ENCODE measurements at regions not wholly inside any gene's neighbourhood (a gene's known extent, or its start where the extent isn't known, plus 50 kb on each side); places are given as distances from the start of the nearest gene placed in this dataset.

DNA sequence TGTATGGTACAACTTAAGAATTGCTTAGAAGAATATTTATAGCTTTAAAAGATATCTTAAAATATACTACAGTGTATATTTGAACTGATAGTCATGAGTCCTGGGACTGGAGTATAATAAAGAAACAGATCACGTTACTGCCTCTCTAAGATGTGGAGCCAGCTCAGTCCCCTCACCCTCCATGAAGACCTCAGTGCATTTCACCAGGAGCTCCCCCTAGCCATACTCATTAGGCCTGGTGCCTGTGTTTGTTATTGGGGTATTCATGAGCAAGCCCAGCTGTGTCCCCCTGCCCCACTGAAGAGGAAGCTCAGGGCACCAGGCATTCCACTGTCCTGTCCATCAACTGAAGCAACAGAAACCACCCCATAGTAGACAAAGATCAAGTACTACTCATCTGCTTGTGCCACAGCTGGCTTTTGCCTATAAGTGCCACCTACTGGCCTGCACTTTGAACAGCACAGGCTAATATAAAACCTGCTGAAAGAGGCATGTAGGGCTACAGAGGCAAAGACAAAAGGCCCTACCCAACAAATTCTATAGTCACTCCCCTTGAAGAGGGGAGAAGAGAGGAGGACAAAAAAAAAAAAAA is 850.2 kb upstream of the NUDT12 start:
- H3K27me3 Mint-ChIP-seq (ENCODE audit: low read depth): no peaks in the 10 kb centered on the region
- no peak overlapping the region for H3K27ac Mint-ChIP-seq
- no peak overlapping the region for H3K4me3 Mint-ChIP-seq
- H3K4me1 Mint-ChIP-seq (ENCODE audit: low read depth): no peaks in the 10 kb centered on the region
- no peak for DNase-seq (ENCODE audit: low spot score)
- no peaks in the 10 kb centered on the region for H3K9me3 Mint-ChIP-seq
- no peaks in the 10 kb centered on the region for H3K36me3 Mint-ChIP-seq (ENCODE audit: low read depth)

DNA sequence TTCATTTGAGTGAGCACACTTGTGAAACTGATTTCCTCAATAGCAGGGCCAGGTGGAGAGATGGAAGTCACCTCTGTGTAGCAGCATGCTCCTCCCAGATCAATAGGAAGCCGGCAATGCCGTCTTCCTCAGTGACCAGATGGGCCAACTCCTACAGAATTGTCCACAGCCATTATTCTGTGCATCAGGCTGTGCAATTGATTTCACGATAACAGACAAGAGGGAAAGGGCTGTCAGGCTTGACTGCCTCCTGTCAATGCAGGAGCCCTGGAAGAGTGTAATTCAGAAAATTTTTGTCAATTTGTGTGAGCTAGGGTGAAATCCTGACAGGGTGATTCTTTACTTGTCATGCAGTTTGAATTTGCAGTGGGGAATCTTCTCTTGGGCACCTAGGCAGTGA is 838.4 kb upstream of the NUDT12 start:
- Mint-ChIP-seq H3K27ac (no peak overlapping the region), H3K9me3 (peaks cover 32% of the 10 kb centered on the region), H3K4me1 (ENCODE audit: low read depth) (no peaks in the 10 kb centered on the region), H3K36me3 (ENCODE audit: low read depth) (no peaks in the 10 kb centered on the region), H3K27me3 (ENCODE audit: low read depth) (no peaks in the 10 kb centered on the region), H3K4me3 (no peak overlapping the region)
- DNase-seq (ENCODE audit: low spot score): no peak

DNA sequence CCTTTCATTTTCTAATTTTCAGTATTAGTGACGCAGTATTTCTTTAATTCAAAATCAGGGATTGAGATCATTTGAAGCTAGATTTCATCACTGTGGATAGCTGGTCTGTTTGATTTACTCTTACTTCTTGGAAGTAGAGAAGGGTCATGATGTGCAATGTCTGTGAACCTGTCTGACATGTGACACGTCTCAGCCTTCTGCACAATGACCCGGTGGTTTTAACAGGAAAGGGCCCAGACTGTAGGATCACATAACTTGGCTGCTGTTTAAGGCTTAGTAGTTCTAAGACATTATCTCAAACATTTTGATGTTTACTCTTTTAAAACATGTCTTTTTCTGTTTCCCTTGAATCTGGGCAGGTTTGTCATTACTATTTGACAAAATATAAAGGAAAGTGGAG is 823.3 kb upstream of the NUDT12 start:
- Mint-ChIP-seq H3K36me3 (ENCODE audit: low read depth) (no peaks in the 10 kb centered on the region), H3K4me1 (ENCODE audit: low read depth) (no peaks in the 10 kb centered on the region), H3K27me3 (ENCODE audit: low read depth) (no peaks in the 10 kb centered on the region), H3K4me3 (no peak overlapping the region), H3K27ac (no peak overlapping the region), H3K9me3 (peaks cover 22% of the 10 kb centered on the region)
- no peak for DNase-seq (ENCODE audit: low spot score)

DNA sequence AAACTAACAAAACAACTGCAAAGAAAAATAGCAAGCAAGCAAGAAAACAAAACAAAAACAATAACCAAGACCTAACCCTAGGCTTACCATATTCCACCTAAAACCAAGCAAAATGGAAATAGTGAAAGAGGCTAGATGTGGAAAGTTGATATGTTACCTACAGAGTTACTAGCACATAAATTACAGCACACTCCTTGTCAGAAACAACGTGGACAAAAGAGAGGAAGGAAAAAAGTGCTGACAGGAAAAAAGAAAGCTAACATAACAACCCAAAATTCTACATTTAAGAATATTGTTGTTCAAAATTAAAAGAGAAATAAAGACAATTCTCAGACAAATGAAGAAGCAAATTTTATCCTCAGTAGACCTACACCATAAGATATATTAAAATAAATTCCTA is 812.8 kb upstream of the NUDT12 start:
- H3K36me3 Mint-ChIP-seq (ENCODE audit: low read depth): no peaks in the 10 kb centered on the region
- H3K9me3 Mint-ChIP-seq: peaks cover 15% of the 10 kb centered on the region
- no peaks in the 10 kb centered on the region for H3K4me1 Mint-ChIP-seq (ENCODE audit: low read depth)
- H3K4me3 Mint-ChIP-seq: no peak overlapping the region
- no peaks in the 10 kb centered on the region for H3K27me3 Mint-ChIP-seq (ENCODE audit: low read depth)
- no peak overlapping the region for H3K27ac Mint-ChIP-seq
- DNase-seq (ENCODE audit: low spot score): no peak

DNA sequence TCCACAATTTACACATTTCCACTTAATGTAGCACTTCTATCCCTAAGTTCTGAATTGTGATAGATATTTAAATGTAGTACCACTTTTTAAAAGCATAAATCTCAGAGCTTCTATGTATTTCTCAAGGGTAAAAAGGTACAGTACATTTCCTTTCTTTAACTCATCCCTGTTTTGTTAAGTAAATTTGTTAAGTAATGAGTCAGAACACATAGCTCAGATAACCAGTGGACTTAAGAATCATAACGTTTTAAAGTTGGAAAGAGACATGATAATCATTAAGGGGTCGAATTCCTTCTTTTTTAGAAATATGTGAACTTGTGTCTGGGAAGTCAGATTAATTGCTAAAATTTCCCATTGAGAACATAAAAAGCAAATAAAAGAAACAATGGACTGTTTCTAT is 810.2 kb upstream of the NUDT12 start:
- no peaks in the 10 kb centered on the region for H3K36me3 Mint-ChIP-seq (ENCODE audit: low read depth)
- peaks cover 20% of the 10 kb centered on the region for H3K9me3 Mint-ChIP-seq
- no peaks in the 10 kb centered on the region for H3K4me1 Mint-ChIP-seq (ENCODE audit: low read depth)
- no peak overlapping the region for H3K4me3 Mint-ChIP-seq
- no peak for DNase-seq (ENCODE audit: low spot score)
- H3K27ac Mint-ChIP-seq: no peak overlapping the region
- no peaks in the 10 kb centered on the region for H3K27me3 Mint-ChIP-seq (ENCODE audit: low read depth)

DNA sequence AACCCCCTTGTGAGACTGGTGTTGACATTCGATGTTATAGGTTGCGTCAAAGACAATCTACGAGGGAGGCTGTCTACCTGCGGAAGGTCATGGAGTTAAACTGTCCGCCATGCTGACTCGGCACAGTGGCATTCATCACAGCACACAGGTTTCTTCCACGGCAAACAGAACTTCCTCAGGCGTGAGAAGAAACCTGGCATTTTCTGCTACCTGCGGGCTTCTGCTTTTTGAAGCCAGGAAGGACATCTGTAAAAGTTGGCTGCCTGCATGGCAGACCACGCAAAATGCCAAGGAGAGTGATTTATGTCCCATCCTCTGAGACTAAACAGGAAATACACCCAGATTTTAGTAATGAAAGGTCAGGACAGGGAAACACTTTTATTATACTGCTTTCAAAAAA is 809.8 kb upstream of the NUDT12 start:
- no peak overlapping the region for H3K4me3 Mint-ChIP-seq
- H3K36me3 Mint-ChIP-seq (ENCODE audit: low read depth): no peaks in the 10 kb centered on the region
- peaks cover 20% of the 10 kb centered on the region for H3K9me3 Mint-ChIP-seq
- no peaks in the 10 kb centered on the region for H3K4me1 Mint-ChIP-seq (ENCODE audit: low read depth)
- DNase-seq (ENCODE audit: low spot score): no peak
- no peak overlapping the region for H3K27ac Mint-ChIP-seq
- H3K27me3 Mint-ChIP-seq (ENCODE audit: low read depth): no peaks in the 10 kb centered on the region

DNA sequence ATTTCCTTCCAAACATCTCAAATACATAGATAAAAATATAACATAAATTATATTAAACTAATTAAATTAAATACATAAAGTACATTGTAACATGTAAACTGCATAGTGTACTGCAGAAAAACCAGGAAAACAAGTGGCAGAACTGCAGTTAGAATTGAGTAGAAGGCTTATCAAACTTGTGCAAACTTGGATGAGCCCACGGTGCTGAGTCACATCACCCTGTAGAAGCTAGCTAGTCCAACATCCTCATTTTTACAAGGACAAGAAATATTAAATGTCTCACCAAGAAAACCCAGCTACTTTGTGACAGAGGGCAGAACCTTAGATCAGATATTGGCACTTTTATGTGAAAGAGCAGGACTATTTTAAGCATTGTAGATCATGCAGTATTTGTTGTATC is 807.9 kb upstream of the NUDT12 start:
- no peaks in the 10 kb centered on the region for H3K4me1 Mint-ChIP-seq (ENCODE audit: low read depth)
- no peak overlapping the region for H3K4me3 Mint-ChIP-seq
- H3K9me3 Mint-ChIP-seq: peaks cover 20% of the 10 kb centered on the region
- no peak for DNase-seq (ENCODE audit: low spot score)
- no peaks in the 10 kb centered on the region for H3K27me3 Mint-ChIP-seq (ENCODE audit: low read depth)
- H3K27ac Mint-ChIP-seq: no peak overlapping the region
- H3K36me3 Mint-ChIP-seq (ENCODE audit: low read depth): no peaks in the 10 kb centered on the region

DNA sequence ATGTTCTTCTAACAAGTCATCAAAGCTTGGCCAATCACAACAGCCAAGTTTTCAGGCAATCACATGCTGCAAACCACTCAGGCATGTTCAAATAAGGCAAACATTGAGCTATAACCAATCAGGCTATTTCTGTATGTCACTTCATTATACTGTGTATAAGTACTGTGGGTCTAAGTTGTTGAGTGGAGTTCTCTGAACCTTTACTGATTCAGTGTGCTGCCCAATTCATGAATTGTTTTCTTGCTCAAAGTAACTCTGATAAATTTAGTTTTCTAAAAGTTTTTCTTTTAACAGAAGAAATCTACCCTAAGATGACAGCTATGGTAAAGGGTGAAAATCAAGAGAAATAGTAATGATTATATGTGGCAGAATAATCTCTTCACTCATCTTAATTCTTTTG is 805.4 kb upstream of the NUDT12 start:
- peaks cover 17% of the 10 kb centered on the region for H3K9me3 Mint-ChIP-seq
- no peaks in the 10 kb centered on the region for H3K27me3 Mint-ChIP-seq (ENCODE audit: low read depth)
- DNase-seq (ENCODE audit: low spot score): no peak
- H3K4me3 Mint-ChIP-seq: no peak overlapping the region
- H3K4me1 Mint-ChIP-seq (ENCODE audit: low read depth): no peaks in the 10 kb centered on the region
- H3K36me3 Mint-ChIP-seq (ENCODE audit: low read depth): no peaks in the 10 kb centered on the region
- no peak overlapping the region for H3K27ac Mint-ChIP-seq

DNA sequence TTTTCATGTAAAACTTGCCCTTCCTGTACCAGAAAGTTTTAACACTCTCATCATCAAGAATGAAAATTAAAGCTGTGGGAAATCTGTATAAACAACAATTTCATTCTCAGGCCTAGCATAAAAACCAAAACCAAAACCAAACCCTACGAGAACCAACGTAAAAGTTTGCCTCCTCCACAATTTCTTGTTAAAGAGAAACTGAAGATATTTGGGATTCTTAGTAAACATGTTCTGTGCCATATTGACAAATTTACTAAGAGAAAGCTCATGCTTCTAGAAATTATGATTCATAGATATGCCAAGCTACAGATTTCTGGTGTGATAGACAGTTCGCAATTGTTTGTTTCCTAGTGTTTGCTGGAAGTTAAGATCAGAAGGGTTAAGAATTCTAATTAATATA is 801.0 kb upstream of the NUDT12 start:
- no peak overlapping the region for H3K27ac Mint-ChIP-seq
- H3K27me3 Mint-ChIP-seq (ENCODE audit: low read depth): no peaks in the 10 kb centered on the region
- DNase-seq (ENCODE audit: low spot score): no peak
- peaks cover 5% of the 10 kb centered on the region for H3K9me3 Mint-ChIP-seq
- no peaks in the 10 kb centered on the region for H3K36me3 Mint-ChIP-seq (ENCODE audit: low read depth)
- no peak overlapping the region for H3K4me3 Mint-ChIP-seq
- H3K4me1 Mint-ChIP-seq (ENCODE audit: low read depth): no peaks in the 10 kb centered on the region

DNA sequence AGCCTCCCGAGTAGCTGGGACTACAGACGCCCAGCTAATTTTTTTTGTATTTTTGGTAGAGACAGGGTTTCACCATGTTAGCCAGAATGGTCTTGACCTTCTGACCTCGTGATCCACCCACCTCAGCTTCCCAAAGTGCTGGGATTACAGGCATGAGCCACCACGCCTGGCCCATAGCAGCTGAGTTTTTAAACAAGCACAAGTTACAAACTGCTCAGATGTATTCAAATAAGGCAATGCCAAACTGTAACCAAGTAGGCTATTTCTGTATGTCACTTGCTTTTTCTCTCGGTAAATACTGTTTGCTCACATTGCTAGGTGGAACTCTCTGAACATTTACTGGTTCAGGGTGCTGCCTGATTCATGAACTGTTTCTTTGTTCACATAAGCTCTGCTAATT is 799.3 kb upstream of the NUDT12 start:
- Mint-ChIP-seq H3K36me3 (ENCODE audit: low read depth) (no peaks in the 10 kb centered on the region), H3K4me3 (no peak overlapping the region), H3K9me3 (peaks cover 5% of the 10 kb centered on the region), H3K27me3 (ENCODE audit: low read depth) (no peaks in the 10 kb centered on the region), H3K4me1 (ENCODE audit: low read depth) (no peaks in the 10 kb centered on the region), H3K27ac (no peak overlapping the region)
- DNase-seq (ENCODE audit: low spot score): no peak

DNA sequence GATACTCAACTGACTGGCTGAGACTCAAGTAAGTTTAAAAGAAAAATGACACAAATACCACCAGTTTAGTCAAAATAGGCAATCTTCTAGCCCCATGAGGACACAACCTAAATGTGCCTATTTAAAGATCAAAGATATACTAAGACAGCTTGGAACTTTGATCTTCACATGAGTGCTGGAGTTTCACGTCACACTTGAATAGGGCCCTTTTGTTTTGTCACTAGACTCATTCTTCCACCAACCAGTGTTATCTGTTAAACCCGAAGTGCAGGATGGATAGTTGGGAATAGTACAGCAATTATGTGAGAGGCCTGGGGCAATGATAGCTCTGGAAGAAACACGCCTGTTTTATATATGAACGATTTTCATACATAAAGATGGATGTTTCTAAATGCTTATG is 792.8 kb upstream of the NUDT12 start:
- Mint-ChIP-seq H3K4me1 (ENCODE audit: low read depth) (no peaks in the 10 kb centered on the region), H3K9me3 (peaks cover 5% of the 10 kb centered on the region), H3K27ac (no peak overlapping the region), H3K36me3 (ENCODE audit: low read depth) (no peaks in the 10 kb centered on the region), H3K4me3 (no peak overlapping the region), H3K27me3 (ENCODE audit: low read depth) (no peaks in the 10 kb centered on the region)
- DNase-seq (ENCODE audit: low spot score): no peak

DNA sequence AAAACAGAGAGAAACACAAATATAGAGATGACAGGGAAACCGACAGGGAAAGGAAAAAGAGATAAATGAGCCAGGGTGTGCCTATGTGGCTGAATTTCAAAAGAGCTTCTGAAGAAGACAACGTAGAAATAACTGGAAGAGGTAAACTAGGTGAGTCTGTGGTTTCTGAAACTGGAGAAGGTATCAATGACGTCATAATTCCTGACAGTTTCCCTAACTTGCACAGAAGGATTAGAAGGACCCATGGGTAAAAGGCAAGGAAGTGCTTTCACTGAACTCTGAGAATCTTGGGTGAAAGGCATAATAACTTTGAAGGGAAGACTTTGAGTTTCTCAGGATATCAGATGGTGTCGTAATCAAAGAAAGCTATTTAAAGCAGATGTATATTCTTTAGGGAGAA is 790.8 kb upstream of the NUDT12 start:
- Mint-ChIP-seq H3K4me3 (no peak overlapping the region), H3K4me1 (ENCODE audit: low read depth) (no peaks in the 10 kb centered on the region), H3K27ac (no peak overlapping the region), H3K9me3 (peaks cover 5% of the 10 kb centered on the region), H3K36me3 (ENCODE audit: low read depth) (no peaks in the 10 kb centered on the region), H3K27me3 (ENCODE audit: low read depth) (no peaks in the 10 kb centered on the region)
- DNase-seq (ENCODE audit: low spot score): no peak

DNA sequence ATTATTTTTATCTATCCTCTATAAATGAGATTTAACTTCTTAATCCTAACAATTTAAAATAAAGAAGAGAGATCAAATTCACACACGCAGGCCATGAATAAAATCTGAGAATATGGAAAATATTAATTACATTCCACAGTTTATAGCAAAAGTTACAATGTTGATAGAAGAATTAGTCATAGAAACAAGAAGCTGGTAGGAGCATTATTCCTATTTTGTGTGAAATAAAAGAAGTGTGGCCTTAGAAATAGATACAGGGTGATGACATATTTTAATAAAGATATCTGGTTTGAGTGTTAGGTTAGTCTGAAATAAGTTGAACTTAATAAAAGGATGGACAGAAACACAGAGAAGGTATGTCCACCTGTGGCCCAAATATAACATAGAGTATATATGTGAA is 790.4 kb upstream of the NUDT12 start:
- Mint-ChIP-seq H3K9me3 (peaks cover 5% of the 10 kb centered on the region), H3K36me3 (ENCODE audit: low read depth) (no peaks in the 10 kb centered on the region), H3K4me1 (ENCODE audit: low read depth) (no peaks in the 10 kb centered on the region), H3K4me3 (no peak overlapping the region), H3K27ac (no peak overlapping the region), H3K27me3 (ENCODE audit: low read depth) (no peaks in the 10 kb centered on the region)
- DNase-seq (ENCODE audit: low spot score): no peak

DNA sequence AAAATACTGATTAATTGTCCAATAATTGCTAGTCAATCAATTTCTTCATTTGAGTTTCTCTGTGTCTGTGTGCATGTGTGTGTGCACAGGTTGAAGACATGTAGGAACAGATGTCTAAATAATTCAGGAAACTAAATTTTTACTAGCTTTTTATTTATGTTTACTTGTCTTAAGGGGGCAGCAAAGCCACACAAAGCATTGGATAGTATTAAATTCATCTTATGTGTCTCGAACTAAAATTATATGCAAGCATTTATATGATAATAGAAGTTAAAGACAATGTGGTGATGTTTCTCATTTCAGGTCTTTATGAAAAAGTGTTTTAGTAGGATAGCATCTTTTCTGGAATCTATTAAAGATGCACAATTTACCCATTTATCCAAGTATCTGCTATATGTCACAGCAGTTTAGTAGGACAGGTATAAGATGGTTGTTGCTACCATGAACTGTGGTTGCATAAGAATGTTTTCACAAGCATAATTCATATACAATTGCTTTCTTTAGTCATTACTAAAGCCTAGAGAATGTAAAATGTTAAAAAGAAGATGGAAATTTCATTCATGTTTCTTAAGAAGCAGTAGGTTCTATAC is 784.6 kb upstream of the NUDT12 start:
- no peaks in the 10 kb centered on the region for H3K4me1 Mint-ChIP-seq (ENCODE audit: low read depth)
- H3K4me3 Mint-ChIP-seq: no peak overlapping the region
- H3K36me3 Mint-ChIP-seq (ENCODE audit: low read depth): no peaks in the 10 kb centered on the region
- no peak for DNase-seq (ENCODE audit: low spot score)
- no peaks in the 10 kb centered on the region for H3K9me3 Mint-ChIP-seq
- no peak overlapping the region for H3K27ac Mint-ChIP-seq
- no peaks in the 10 kb centered on the region for H3K27me3 Mint-ChIP-seq (ENCODE audit: low read depth)

All from T-helper 2 cell treated with Interferon-gamma antibody and Interleukin-4, amounts not matched to agents 5 μg/mL and 100 μg/mL, for 36 hours (primary cell).